Right lobe of liver (tissue), 6 donors: ENCODE measurements at regions not wholly inside any gene's neighbourhood (a gene's known extent, or its start where the extent isn't known, plus 50 kb on each side); places are given as distances from the start of the nearest gene placed in this dataset.

Experiments
- ATAC-seq, 4 donors: fragments of 200-7000 bp; cut with Tn5 transposase; one replicate each; pipeline ENCODE4 v1.9.1; 2020; ENCODE audit warnings: mild to moderate bottlenecking in 4 of 4, moderate library complexity in 4 of 4
- DNase-seq, 3 donors: peaks; one replicate each; pipeline ENCODE4 v3.0.0-alpha.2; 2020
- H3K27ac ChIP-seq, 3 donors: fragments of 200-600 bp; one replicate each; pipeline ENCODE4 v1.8.0; 2022
- H3K27me3 ChIP-seq, 2 donors: fragments of 200-600 bp; one replicate each; pipeline ENCODE4 v1.8.0; 2022
- H3K36me3 ChIP-seq, 4 donors: fragments of 200-600 bp; sonication (generic) in 1 of 4; one replicate each; pipeline versions ENCODE4 v1.5.1 to v1.8.0; 2017 to 2022; ENCODE audit warnings: control low read depth in 1 of 4
- H3K4me1 ChIP-seq, 4 donors: fragments of 200-600 bp; sonication (generic) in 1 of 4; one replicate each; pipeline versions ENCODE4 v1.5.1 to v1.8.0; 2017 to 2022; ENCODE audit warnings: control low read depth in 1 of 4
- H3K4me3 ChIP-seq, 3 donors: fragments of 200-600 bp; one replicate each; pipeline ENCODE4 v1.8.0; 2022
- H3K9me3 ChIP-seq, 4 donors: fragments of 200-600 bp; sonication (generic) in 1 of 4; one replicate each; pipeline versions ENCODE4 v1.5.1 to v1.8.0; 2017 to 2022; ENCODE audit warnings: control low read depth in 1 of 4
- POLR2A ChIP-seq: fragments of 450-650 bp; IDR thresholded peaks from one replicate; pipeline ENCODE4 v1.6.1; 2017; ENCODE audit warnings: antibody characterized with exemption, mild to moderate bottlenecking
- WGBS: methylation state at CpG from one replicate; pipeline ENCODE4 v1.1.6; 2018; ENCODE audit warnings: low coverage, low lambda C conversion rate; ENCODE audit not compliant: insufficient coverage; ENCODE audit errors: missing lambda C conversion rate; 5-methylcytosine and 5-hydroxymethylcytosine counted together
- intact Hi-C, 2 donors: fragments of 100-400 bp; cut with DNase I; formaldehyde crosslinking; loops; one replicate each; pipeline versions ENCODE4 v1.11.2 to v1.14.1; 2022
- TF ChIP-seq, protein P1 (sequence below), 4 donors: fragments of 200-600 bp in 3 of 4; fragments of 450-650 bp in 1 of 4; IDR thresholded peaks; one replicate each; pipeline versions ENCODE4 v1.5.1 to v1.8.0; 2016 to 2022; ENCODE audit warnings: antibody characterized with exemption in 4 of 4, mild to moderate bottlenecking in 2 of 4
- donor health status: DM: no; HTN: yes; CAD: no.
- donor health status: DM: no; HTN: no; CAD: no.
- donor health status: DM: no; HTN: no; CAD: no.
- donor health status: DM: no; HTN: yes; CAD: no.
- donor health status: DM: no; HTN: yes; CAD: no.

- TF ChIP-seq, protein P1, sequence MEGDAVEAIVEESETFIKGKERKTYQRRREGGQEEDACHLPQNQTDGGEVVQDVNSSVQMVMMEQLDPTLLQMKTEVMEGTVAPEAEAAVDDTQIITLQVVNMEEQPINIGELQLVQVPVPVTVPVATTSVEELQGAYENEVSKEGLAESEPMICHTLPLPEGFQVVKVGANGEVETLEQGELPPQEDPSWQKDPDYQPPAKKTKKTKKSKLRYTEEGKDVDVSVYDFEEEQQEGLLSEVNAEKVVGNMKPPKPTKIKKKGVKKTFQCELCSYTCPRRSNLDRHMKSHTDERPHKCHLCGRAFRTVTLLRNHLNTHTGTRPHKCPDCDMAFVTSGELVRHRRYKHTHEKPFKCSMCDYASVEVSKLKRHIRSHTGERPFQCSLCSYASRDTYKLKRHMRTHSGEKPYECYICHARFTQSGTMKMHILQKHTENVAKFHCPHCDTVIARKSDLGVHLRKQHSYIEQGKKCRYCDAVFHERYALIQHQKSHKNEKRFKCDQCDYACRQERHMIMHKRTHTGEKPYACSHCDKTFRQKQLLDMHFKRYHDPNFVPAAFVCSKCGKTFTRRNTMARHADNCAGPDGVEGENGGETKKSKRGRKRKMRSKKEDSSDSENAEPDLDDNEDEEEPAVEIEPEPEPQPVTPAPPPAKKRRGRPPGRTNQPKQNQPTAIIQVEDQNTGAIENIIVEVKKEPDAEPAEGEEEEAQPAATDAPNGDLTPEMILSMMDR (IDR thresholded peaks at IDR 0.05) = no peak
- no peak for TF ChIP-seq POLR2A
- H3K9me3 ChIP-seq = peaks cover 0 to 4% (median 0%) of the 10 kb centered on the region in 4 donors
- WGBS = 28% methylated on average over 4 of the region's 4 CpGs
- no peaks in the 10 kb centered on the region for H3K36me3 ChIP-seq
- DNase-seq (peak in 1 of 3 donors; percentile 50), ATAC-seq (peak in 3 of 4 donors; percentile 58 to 98 (median 60))
- intact Hi-C loops = no loop called here
- no peaks in the 10 kb centered on the region for H3K27me3 ChIP-seq
- H3K27ac ChIP-seq = no peak overlapping the region
- no peaks in the 10 kb centered on the region for H3K4me1 ChIP-seq
- H3K4me3 ChIP-seq = no peak overlapping the region
Observed at GRCh38 chr3:182212479-182213076, 500.9 kb downstream of the SOX2 start.

DNA sequence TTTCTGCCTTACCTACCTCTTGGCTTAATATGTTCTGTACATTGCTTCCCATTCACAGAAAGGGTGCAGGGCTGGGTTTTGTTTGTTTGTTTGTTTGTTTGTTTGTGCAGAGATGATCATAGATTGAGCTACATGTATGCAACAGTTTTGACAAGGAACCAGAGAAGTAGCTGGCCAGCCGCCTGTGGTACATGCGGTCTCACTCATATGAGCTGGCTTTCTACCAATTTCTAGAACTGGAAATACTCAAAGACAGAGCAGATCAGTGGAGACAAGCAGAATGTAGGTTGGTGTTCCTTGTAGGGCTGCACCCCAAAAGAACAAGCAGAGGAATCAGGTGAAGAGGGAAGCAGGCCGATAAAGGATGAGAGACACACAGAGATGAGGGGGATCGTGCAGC lies 502.7 kb downstream of the SOX2 start:
- peaks cover 0 to 4% (median 0%) of the 10 kb centered on the region in 4 donors for H3K9me3 ChIP-seq
- H3K4me1 ChIP-seq = no peaks in the 10 kb centered on the region
- no peaks in the 10 kb centered on the region for H3K36me3 ChIP-seq
- H3K27ac ChIP-seq = no peak overlapping the region
- H3K4me3 ChIP-seq = no peak overlapping the region
- no peak for TF ChIP-seq POLR2A
- TF ChIP-seq, protein P1 (IDR thresholded peaks at IDR 0.05) = no peak
- no peak for DNase-seq
- no peak for ATAC-seq
- 77% methylated on average over 4 of the region's 4 CpGs for WGBS
- intact Hi-C loops = no loop called here
- H3K27me3 ChIP-seq = no peaks in the 10 kb centered on the region

DNA sequence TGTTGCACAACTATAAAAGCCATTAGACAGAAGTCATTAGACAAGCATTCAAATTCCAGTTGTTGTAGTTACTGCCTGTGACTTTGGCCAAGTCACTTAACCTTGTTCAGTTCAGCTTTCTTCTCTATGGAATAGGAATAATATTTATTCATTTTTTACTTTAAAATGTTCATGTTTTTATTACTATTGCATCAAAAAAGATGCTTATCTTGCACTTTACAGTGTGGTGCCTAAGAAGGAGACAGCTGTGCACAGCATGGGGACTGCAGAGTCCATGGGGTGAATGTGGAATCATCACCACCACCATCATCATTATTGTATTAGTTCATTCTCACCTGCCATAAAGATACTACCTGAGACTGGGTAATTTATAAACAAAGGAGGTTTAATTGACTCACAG lies 504.2 kb downstream of the SOX2 start:
- intact Hi-C loops = no loop called here
- ATAC-seq = no peak
- Histone ChIP-seq H3K36me3 (no peaks in the 10 kb centered on the region), H3K27me3 (no peaks in the 10 kb centered on the region), H3K9me3 (peaks cover 0 to 4% (median 0%) of the 10 kb centered on the region in 4 donors), H3K4me1 (no peaks in the 10 kb centered on the region), H3K4me3 (no peak overlapping the region), H3K27ac (no peak overlapping the region)
- no peak for DNase-seq
- TF ChIP-seq POLR2A = no peak
- TF ChIP-seq, protein P1 (IDR thresholded peaks at IDR 0.05) = no peak

DNA sequence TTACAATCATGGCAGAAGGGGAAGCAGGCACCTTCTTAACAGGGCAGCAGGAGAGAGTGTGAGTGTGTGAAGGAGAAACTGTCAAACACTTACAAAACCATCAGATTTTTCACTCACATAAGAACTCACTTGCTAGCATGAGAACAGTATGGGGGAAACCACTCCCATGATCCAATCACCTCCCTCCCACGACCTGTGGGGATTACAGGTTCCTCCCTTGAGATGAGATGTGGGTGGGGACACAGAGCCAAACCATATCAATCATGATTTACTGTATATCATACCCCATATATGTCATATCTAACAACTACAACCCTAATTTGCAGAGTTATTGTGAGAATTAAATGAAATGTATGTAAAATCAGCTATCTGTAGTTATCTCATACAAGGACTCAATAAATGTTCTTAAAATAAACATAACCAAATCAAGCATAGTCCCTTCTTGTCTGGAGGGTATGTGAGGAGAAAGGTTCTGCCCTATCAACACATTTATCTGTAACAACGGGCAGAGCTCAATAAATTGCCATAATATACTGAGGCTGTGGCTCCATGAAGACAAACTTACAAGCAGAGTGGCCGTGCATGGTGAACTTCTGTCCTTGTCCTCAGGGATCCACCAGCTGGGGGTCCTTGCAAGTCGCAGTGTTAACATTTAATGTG lies 504.7 kb downstream of the SOX2 start:
- Histone ChIP-seq H3K27me3 (no peaks in the 10 kb centered on the region), H3K4me3 (no peak overlapping the region), H3K27ac (no peak overlapping the region), H3K36me3 (no peaks in the 10 kb centered on the region), H3K9me3 (peaks cover 0 to 4% (median 0%) of the 10 kb centered on the region in 4 donors), H3K4me1 (no peaks in the 10 kb centered on the region)
- no peak for ATAC-seq
- no peak for DNase-seq
- TF ChIP-seq POLR2A = no peak
- TF ChIP-seq, protein P1 (IDR thresholded peaks at IDR 0.05) = no peak
- 48% methylated on average over 4 of the region's 4 CpGs for WGBS
- intact Hi-C loops = no loop called here
